Testis (tissue), 2 donors: ENCODE measurements at regions not wholly inside any gene's neighbourhood (a gene's known extent, or its start where the extent isn't known, plus 50 kb on each side); places are given as distances from the start of the nearest gene placed in this dataset.

ENCODE experiments used
- POLR2A ChIP-seq: fragments of 450-650 bp; IDR thresholded peaks from one replicate; pipeline ENCODE4 v1.6.1; 2017; ENCODE audit warnings: antibody characterized with exemption, mild to moderate bottlenecking, moderate library complexity
- TF ChIP-seq, protein P1 (sequence below), 3 experiments: fragments of 450-650 bp in 2 of 3; fragments of 200-600 bp in 1 of 3; sonication (generic) in 1 of 3; IDR thresholded peaks; one replicate each; pipeline ENCODE4 v1.5.1; 2016 to 2019; ENCODE audit warnings: antibody characterized with exemption in 3 of 3, mild to moderate bottlenecking in 2 of 3, moderate library complexity in 1 of 3

DNA sequence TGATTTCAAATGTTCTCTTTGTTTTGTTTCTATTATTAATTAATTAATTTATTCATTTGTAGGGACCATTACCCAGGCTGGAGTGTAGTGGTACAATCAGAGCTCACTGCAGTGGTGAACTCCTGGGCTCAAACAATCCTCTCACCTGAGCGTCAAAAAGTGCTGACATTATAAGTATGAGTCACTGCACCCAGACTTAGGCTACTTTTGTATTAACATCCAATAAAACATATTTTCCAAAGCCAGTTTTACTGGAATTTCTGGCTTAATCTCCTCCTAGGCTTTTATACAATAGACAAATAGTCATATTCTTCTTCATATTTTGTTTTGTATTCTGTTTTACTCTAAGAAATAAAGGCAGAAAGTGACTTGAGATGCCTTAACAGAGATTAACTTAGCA lies 749.6 kb downstream of the SLC16A7 start:
- TF ChIP-seq, protein P1, sequence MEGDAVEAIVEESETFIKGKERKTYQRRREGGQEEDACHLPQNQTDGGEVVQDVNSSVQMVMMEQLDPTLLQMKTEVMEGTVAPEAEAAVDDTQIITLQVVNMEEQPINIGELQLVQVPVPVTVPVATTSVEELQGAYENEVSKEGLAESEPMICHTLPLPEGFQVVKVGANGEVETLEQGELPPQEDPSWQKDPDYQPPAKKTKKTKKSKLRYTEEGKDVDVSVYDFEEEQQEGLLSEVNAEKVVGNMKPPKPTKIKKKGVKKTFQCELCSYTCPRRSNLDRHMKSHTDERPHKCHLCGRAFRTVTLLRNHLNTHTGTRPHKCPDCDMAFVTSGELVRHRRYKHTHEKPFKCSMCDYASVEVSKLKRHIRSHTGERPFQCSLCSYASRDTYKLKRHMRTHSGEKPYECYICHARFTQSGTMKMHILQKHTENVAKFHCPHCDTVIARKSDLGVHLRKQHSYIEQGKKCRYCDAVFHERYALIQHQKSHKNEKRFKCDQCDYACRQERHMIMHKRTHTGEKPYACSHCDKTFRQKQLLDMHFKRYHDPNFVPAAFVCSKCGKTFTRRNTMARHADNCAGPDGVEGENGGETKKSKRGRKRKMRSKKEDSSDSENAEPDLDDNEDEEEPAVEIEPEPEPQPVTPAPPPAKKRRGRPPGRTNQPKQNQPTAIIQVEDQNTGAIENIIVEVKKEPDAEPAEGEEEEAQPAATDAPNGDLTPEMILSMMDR (IDR thresholded peaks at IDR 0.05) = no peak
- TF ChIP-seq POLR2A = no peak
